COLO668 (cell line): ENCODE measurements at regions not wholly inside any gene's neighbourhood (a gene's known extent, or its start where the extent isn't known, plus 50 kb on each side); places are given as distances from the start of the nearest gene placed in this dataset.

Experiments
- DNase-seq: peaks from one replicate; lab custom pipeline; 2025; ENCODE audit not compliant: unreplicated experiment; lab: John Stamatoyannopoulos, UW

DNA sequence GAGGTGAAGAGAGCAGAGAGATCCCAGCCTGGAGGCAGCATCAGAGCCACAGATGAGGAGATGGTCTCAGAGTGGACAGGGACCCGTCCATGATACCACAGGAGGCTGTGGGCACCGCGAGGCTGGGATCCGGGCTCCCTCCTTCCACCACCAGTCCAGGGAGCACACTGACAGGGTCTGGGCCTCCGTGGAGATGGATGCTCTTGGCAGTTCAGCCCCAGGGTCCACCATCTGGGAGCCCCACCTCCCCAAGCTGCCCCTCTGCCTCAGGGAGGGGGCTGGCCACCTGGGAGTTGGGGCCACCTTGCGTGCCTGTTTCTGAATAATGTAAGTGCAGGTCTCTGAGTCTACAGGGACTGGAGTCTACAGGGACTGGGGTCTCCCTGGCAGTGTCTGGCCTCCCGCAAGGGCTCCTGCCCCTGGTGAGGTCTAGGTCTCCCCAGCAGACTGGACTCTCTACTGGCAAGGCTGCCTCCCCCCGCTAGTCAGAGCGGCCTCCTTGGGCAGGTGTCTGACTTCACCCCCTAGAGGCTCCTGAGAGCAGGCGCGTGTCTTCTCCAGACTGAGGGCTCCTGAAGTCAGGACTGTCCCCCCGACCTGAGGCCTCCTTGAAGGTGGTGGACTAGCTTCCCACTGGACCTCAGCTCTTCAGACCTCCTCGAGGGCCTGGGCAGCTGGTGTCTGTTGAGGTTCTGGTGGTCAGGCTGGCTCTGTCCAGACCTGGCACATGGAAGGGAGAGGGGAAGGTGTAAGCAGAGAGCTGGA is 218.5 kb downstream of the PTPRU start:
- no peak for DNase-seq

DNA sequence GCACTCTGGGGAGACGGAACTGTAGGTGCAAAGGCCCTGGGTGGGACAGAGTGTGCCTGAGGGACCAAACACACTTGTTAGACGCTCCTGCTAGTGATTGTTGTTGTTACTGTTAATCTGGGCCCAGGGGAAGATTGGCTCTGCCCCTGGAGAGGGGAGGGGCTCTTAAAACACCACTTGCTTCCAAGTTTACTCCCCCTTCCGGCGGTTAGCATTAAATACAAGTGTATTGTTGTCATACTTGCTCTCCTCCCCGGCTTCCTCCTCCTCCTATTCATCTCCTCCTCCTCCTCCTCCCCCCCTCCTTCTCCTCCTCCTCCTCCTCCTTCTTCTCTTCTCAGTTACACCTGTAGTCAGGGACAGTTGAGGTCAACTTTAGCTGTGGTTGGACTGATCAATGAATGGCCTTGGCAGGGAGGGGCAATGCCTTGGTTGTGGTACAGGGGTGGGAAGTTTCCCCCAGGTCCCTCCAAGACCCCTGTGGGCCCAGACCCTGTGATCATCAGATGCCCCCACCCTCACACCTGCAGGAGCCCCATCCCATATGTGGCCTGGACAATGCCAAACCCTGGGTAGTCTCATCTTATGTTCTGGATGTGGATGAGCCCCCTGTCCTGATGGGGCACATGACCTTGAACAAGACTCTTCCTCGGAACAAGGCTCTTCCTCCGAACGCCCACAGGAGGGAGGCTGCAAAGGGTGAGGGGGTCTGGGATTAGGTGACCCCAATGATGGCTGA is 217.3 kb downstream of the PTPRU start:
- DNase-seq: no peak

DNA sequence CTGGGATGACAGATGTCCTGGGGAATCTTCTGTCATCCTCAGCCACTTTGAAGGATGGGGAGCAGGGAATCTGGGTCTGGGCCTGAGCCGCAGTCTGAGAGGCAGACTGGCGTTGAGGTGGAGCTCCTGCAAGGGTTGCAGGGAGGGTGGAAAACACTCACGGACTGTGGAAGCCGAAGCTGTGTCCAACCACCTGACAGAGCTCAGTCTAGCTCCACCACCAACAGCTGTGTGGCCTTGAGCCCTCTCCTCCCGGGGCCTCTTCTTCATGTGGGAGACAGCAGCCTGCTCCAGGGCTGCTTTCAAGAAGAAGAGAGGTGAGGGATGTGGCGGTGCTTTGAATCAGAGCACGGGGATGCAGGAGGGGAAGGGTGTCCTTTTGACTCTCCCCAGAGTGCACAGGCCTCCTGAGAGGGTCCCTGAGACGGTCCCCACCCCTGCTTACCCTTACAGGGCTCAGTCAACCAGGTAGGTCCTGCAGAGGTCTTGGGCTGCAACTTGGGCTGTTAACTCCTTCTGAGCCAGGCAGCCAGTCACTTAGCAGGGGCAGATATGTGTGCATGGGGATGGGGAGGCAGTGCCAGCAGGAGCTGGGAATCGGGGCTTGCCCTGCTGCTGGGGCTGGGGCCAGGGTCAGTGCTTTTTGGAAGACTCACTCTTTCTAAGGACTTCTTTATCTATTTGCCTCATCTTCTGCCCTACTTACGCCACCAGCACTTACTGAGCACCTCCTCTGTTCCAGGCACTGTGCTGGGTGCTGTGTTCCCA is 216.3 kb downstream of the PTPRU start:
- DNase-seq: no peak

DNA sequence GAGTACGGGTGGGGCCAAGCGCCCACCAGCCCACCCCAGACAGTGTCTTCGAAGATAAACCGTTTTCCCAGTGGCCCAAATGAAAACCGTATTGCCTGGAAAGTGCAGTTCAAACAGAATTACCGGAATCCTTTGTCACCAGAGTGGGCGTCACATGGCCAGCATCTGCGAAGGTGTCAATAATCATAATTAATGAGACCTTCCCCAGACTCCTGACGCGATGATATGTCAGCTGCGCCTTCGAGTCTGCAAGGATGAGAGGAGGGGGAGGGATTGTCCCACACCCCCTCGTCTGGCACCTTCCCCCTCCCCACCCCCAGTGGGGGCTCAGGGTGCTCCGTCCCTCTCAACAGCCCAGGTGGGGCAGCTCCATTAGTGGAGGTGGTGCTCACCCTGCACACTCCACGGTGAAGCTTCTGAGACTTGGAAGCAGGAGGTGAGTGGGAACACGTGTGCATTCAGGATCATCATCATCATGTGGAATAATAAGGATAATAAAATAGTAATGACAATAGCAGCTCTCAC is 215.1 kb downstream of the PTPRU start:
- no peak for DNase-seq

DNA sequence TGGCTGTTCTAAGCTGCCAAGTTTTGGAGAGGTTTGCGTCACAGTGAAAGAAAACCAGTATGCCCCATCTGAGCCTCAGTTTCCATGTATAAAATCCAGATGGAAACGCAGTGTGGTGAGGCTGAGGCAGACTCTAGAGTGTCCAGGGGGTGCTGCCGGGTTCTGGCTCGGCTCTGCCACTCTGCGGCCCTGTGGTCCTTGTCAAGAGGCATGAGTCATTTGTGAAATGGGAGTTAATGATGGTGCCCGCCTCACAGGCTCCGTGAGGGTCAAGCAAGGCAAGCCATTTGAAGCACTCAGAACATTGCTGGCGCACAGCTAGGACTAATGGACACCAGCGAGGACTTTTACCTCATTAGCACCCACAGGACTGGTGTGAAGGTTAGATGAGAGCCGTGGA is 214.3 kb downstream of the PTPRU start:
- DNase-seq: no peak

DNA sequence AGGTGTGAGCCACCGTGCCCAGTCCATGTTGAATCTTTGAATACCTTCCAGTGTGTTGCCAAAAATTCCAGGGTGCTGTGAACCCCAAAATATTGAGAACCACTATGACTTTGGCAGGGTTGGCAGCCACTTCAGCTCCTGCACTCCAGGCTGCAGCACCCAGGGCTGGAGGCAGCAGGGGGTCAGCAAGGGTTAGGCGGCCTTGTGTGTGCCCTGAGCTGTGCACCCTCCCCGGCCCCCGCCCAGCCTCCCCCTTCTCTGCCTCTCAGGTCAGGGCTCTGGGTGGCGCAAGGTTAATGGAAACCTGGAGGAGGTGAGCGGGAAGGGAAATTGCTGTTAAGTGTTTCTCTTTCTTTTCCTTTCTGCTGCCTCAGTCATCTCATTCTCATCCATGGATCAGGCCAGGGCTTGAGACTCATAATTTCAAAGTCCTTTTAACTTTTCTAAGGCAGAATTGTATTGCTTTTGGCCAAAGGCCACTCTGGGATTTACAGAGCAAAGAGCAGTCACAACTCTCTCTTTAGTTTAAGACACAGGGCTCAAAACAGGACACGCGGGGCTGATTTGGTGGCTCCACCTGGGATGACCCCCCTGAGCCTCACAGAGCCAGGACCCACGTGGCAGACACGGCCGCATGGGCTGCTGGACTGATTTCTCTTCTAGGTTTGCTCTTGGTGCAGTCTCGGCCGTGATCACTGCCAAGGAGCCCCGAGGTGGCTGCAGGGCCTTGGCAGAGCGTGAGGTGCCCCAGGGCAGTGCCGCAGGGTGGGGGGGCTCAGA is 212.3 kb downstream of the PTPRU start:
- DNase-seq: no peak

DNA sequence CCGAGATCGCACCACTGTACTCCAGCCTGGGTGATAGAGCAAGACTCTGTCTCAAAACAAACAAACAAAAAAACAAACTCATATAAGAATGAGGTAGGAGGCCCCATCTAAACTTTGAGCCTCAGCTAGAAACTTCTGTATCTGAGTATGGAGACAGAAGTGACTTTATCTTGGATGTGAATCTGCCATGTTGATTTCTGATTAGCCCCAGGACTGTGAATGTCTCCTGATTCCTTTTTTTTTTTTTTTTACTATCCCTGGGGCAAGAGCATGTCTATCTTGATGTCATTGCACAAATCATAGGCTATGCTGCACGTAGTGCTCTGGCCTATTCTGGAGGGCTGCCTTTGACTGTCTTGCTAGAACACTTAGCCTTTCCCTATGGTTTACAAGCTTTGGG is 211.0 kb downstream of the PTPRU start:
- no peak for DNase-seq

DNA sequence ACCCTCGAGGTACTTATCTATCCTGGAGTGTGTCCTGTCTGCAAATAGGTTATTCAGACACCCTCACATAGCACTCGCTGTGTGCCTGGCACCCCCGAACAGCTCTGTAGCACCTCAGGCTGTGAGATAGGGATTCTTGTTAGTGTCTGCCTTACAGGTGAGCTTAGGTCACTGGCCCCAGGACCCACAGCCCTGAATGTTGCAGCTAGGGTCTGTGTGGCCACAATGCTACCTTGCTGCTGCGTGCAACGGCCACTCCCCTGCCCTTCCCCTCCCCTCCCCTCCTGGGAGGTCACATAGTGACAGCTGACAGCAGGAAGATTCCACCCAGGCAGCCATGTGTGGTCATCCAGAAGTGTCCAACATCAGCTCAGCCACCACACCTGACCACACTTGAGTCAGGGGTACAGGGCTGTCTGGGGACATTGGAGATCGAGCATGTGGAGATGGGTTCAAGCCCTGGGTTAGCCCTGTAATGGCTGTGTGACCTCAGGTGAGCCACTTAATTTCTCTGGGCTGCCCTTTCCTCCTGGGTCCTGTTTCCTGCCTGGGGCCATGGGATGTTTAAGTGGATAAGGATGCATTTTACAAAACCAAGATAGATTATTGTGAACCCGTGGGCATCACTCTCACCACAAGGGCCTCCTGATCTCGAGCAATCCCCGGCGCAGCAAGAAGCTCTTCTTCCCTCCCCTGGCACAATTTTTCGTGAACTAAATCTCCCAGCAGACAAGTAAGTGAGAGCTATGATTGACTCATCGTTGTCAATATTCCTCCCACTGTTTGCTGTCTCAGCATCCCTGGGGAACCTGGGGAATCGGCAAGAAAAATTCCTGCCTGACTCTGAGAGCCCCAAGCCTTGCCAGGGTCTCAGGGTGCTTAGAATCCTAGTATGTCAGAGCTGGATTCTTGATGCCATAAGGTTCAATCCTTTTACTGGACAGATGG is 208.7 kb downstream of the PTPRU start:
- no peak for DNase-seq

DNA sequence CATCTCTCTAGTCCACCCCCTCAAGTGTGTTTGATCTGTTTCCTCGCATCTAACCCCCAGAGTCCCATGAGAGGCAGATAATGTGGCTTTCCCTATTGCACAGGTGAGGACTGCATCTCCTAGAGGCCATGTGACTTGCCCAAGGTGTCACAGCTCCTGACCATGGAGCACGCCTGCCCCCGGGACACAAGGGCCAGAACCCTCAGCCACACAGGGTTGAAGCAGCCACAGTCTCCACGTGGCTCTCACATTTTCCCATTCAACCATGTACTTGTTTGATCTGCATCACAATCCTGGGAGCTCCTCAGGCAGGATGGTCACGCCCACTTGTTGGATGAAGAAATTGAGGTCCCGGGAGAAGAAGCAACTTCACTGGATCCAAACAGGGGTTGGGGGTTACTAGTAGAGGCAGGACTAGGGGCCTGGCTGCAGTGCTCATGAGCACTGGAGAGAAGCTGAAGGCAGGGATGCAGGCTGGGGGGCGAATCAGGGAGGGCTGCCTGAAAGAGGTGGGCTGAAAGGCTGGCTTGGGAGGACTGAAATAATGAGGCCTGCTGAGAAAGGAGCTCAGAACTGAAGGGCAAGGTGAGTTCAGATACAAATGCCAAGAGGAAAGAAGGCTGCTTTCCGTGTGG is 207.9 kb downstream of the PTPRU start:
- DNase-seq: no peak

DNA sequence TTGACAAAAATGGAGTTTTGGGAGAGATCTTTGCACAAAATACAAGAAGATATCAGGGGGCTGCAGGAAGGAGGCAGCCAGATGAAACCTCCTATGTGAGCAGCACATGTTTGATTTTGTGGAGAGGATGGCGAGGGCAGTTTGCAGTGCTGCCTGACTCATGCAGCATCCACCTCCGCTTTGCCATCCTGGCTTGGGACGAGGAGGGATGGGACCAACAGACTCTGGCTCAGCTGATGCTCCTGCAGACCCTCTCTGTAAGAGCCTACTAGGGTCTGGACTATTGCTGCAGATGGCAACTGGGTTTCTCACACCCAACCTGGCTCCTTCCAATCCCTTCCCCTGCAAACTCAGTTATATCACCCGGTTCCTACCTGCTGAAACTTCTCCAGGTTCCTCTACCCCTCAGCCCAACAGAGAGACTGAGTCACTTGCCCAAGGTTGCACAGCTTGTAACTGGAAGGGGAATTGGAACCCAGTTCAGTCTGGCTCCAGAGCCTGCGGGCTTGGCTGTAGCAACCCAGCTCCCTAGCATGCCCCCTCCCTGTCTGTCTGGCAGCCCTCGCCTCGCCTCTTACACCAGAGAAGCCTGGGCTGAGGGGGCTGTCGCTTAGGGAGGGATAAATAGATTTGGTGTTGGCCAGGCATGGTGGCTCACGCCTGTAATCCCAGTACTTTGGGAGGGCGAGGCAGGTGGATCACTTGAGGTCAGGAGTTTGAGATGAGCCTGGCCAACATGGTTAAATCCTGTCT is 205.8 kb downstream of the PTPRU start:
- DNase-seq: no peak

DNA sequence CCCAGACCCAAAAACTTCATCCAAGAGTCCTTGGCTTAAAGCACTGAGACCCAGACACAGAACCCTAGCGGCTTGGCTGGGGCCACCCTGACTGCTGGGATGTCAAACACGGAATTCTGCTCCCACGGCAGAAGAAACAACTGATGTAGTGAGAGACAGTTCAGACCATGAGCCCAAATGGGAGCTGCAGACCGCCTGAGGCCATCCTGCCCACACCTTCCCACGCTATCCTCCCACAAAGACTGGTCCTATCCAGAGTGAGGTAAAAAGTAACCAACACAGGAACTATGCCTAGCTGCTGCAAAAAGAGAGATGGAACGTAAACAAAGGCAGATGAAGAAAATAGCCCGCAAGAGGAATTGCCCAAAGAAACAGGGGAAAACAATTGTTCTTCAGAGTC is 203.3 kb downstream of the PTPRU start:
- no peak for DNase-seq

DNA sequence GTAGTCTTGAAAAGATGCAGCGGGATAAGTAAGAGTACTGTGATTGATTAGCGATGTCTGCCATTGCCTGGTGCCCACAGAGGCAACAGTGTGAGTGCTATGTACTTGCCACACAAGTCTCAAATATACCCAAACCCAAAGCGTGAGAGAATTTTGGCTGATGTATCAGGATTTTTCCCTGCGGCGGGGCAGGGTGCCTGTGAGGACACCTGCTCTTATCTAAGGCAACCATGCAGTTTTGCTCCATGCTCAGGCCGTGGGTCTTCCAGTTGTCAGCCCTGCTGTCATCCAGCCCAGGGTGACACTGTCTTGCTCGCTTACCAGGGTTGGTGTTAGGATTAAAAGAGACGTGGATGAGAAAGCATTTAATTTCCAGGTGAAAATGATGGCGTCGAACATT is 202.7 kb downstream of the PTPRU start:
- no peak for DNase-seq

DNA sequence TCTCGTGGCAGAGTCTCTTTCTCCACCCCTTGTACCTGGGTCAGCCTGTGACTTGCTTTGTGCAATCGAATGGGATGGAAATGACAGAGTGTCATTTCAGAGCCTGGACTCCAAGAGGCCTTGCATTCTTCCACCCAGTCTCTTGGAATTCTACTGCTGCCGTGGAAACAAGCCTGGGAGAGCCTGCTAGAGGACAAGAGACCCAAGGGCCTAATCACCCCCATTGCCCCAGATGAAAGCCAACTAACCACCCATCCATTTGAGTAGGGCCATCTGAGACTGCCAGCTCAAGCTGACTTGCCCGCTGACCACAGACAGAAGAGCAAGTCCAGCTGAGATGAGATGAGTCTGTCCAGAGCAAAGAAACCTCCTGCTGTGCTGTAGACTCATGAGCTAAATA is 201.6 kb downstream of the PTPRU start:
- no peak for DNase-seq

DNA sequence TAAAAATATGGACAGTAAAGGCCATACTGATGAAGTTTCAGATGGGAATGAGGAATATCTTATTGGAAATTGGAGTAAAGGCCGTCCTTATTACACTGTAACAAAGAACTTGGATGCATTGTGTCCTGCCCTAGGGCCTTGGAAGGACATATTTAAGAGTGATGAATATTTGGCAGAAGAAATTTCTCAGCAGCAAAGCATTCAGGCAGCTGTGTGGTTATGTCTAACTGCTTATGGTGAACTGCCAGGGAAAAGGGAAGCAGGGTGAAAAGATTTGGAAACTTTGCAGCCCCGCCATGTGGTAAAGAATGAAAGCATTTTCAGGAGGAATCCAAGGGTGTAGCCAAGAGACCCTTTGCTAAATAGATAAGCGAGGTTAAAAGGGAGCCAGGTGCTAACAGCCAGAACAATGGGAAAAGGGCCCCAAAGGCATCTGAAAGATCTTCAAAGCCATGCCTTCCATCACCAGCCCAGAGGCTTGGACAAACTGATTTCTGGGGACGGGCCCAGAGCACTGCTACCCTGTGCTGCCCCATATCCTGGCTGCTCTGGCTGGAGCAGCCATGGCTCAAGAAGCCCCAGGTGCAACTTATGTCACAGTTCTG is 200.0 kb downstream of the PTPRU start:
- DNase-seq: no peak

DNA sequence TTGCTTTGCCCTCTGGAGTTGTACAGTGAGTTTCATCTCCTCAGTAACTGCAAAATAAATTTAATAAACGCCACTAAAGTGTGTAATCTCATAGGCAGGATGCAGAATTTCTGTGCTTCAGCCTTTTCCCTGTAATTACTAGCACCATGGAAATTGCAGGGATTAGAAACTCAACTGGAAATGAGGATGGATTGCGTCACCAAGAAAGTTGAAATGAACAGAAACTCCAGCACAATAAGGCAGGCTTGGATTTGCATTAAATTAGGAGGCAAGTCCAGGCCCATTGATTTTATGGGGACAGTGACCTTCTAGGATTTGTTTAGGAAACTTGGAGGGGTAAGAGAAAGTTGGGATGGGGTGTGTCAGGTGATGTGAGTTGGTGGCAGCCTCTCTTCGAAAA is 197.5 kb downstream of the PTPRU start:
- no peak for DNase-seq

DNA sequence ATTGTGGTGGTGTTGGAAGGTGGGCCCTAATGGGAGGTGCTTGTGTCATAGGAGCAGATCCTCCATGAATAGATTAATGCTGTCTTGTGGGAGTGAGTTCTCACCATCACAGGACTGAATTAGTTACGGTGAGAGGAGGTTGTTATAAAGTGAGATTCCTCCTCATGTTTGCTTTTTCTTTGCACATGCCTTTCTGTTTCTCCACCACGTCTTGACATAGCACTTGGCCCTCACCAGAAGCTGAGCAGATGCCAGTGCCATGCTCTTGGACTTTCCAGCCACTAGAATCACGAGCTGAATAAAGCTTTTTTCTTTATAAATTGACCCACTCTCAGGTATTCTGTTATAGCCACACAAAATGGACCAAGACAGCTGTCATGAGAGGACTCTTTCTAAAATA is 194.8 kb downstream of the PTPRU start:
- no peak for DNase-seq

DNA sequence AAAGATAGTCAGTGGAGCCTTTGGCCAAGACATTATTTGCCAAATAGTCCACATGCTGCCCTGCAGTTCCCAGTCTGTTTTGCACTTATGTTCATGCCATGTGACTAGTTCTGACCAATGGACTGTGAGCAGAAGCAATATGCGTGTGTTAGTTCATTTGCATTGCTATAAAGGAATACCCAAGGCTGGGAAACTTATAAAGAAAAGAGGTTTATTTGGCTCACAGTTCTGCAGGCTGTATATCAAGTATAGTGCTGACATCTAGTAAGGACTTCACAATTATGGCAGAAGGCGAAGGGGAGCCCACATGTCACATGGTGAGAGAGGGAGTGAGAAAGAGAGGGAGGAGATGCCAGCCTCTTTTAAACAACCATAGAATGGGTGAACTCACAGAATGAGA is 193.3 kb downstream of the PTPRU start:
- DNase-seq: no peak

DNA sequence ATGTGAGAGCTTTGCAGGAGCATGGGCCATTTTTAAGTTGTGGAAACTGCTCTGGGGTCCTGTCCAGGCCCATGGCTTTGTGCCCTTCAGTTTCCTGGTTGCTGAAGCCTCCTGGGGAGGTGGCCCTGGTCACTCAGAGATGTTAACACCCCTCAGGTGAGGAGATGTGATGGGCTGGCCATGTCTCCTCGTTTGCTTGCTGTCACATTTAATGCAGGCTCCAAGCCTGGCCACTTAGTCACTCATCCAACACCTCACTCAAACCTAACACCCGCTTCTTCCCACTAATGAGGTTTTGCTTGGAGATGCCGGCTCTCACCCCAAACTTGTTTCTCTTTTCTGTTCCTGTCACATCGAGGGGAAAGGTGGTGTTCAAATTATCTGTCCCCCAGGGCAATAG is 192.7 kb downstream of the PTPRU start:
- no peak for DNase-seq
